ENCODE measurements at regions not wholly inside any gene's neighbourhood (a gene's known extent, or its start where the extent isn't known, plus 50 kb on each side); places are given as distances from the start of the nearest gene placed in this dataset.

GRCh38 chr2:176682278-176682677, 413.0 kb downstream of the MTX2 start:
- peak; percentile 36 for DNase-seq (ENCODE audit: low read depth)
- H3K4me3 ChIP-seq (ENCODE audit: low read depth, low read length), result no peak overlapping the region

GRCh38 chr2:176683618-176684111, 414.4 kb downstream of the MTX2 start:
- no peak for DNase-seq (ENCODE audit: low read depth)
- no peak overlapping the region for H3K4me3 ChIP-seq (ENCODE audit: low read depth, low read length)

GRCh38 chr2:176685908-176686307, 416.7 kb downstream of the MTX2 start:
- no peak for DNase-seq (ENCODE audit: low read depth)
- no peak overlapping the region for H3K4me3 ChIP-seq (ENCODE audit: low read depth, low read length)

- no peak overlapping the region for H3K4me3 ChIP-seq (ENCODE audit: low read depth, low read length)
Observed at GRCh38 chr2:176686328-176686727, 417.1 kb downstream of the MTX2 start.

GRCh38 chr2:176687342-176687741, 418.1 kb downstream of the MTX2 start:
- no peak for DNase-seq (ENCODE audit: low read depth)
- no peak overlapping the region for H3K4me3 ChIP-seq (ENCODE audit: low read depth, low read length)

More at GRCh38 chr2:176686328-176686727, 417.1 kb downstream of the MTX2 start:
- no peak for DNase-seq (ENCODE audit: low read depth)

- no peak overlapping the region for H3K4me3 ChIP-seq (ENCODE audit: low read depth, low read length)
- DNase-seq (ENCODE audit: low read depth), result no peak
Observed at GRCh38 chr2:176687944-176688343, 418.7 kb downstream of the MTX2 start.

GRCh38 chr2:176689711-176690110, 420.5 kb downstream of the MTX2 start:
- no peak overlapping the region for H3K4me3 ChIP-seq (ENCODE audit: low read depth, low read length)
- no peak for DNase-seq (ENCODE audit: low read depth)

GRCh38 chr2:176691471-176691870, 422.2 kb downstream of the MTX2 start:
- no peak for DNase-seq (ENCODE audit: low read depth)
- no peak overlapping the region for H3K4me3 ChIP-seq (ENCODE audit: low read depth, low read length)

- DNase-seq (ENCODE audit: low read depth), result no peak
- no peak overlapping the region for H3K4me3 ChIP-seq (ENCODE audit: low read depth, low read length)
Observed at GRCh38 chr2:176692533-176692932, 423.3 kb downstream of the MTX2 start.

- DNase-seq (ENCODE audit: low read depth), result no peak
- H3K4me3 ChIP-seq (ENCODE audit: low read depth, low read length), result no peak overlapping the region
Observed at GRCh38 chr2:176699098-176699497, 429.9 kb downstream of the MTX2 start.

- no peak overlapping the region for H3K4me3 ChIP-seq (ENCODE audit: low read depth, low read length)
- DNase-seq (ENCODE audit: low read depth), result no peak
Observed at GRCh38 chr2:176699644-176700043, 430.4 kb downstream of the MTX2 start.

GRCh38 chr2:176702131-176702530, 432.9 kb downstream of the MTX2 start:
- no peak for DNase-seq (ENCODE audit: low read depth)
- H3K4me3 ChIP-seq (ENCODE audit: low read depth, low read length), result no peak overlapping the region

- no peak for DNase-seq (ENCODE audit: low read depth)
- H3K4me3 ChIP-seq (ENCODE audit: low read depth, low read length), result no peak overlapping the region
Observed at GRCh38 chr2:176704282-176704858, 435.1 kb downstream of the MTX2 start.

GRCh38 chr2:176709149-176709951, 440.1 kb downstream of the MTX2 start:
- H3K4me3 ChIP-seq (ENCODE audit: low read depth, low read length), result no peak overlapping the region
- peak; percentile 39 for DNase-seq (ENCODE audit: low read depth)

GRCh38 chr2:176709991-176710390, 440.7 kb downstream of the MTX2 start:
- H3K4me3 ChIP-seq (ENCODE audit: low read depth, low read length), result no peak overlapping the region
- DNase-seq (ENCODE audit: low read depth), result no peak

GRCh38 chr2:176710657-176711186, 441.5 kb downstream of the MTX2 start:
- DNase-seq (ENCODE audit: low read depth), result peak; percentile 16
- no peak overlapping the region for H3K4me3 ChIP-seq (ENCODE audit: low read depth, low read length)

- no peak overlapping the region for H3K4me3 ChIP-seq (ENCODE audit: low read depth, low read length)
- no peak for DNase-seq (ENCODE audit: low read depth)
Observed at GRCh38 chr2:176725873-176726645, 456.8 kb downstream of the MTX2 start.

- DNase-seq (ENCODE audit: low read depth), result no peak
- no peak overlapping the region for H3K4me3 ChIP-seq (ENCODE audit: low read depth, low read length)
Observed at GRCh38 chr2:176727696-176728095, 458.5 kb downstream of the MTX2 start.

GRCh38 chr2:176729706-176730569, 460.7 kb downstream of the MTX2 start:
- DNase-seq (ENCODE audit: low read depth), result peak; percentile 87

More at GRCh38 chr2:176729706-176730569, 460.7 kb downstream of the MTX2 start:
- H3K4me3 ChIP-seq (ENCODE audit: low read depth, low read length), result no peak overlapping the region
